ENCODE measurements at regions not wholly inside any gene's neighbourhood (a gene's known extent, or its start where the extent isn't known, plus 50 kb on each side); places are given as distances from the start of the nearest gene placed in this dataset.

DNA sequence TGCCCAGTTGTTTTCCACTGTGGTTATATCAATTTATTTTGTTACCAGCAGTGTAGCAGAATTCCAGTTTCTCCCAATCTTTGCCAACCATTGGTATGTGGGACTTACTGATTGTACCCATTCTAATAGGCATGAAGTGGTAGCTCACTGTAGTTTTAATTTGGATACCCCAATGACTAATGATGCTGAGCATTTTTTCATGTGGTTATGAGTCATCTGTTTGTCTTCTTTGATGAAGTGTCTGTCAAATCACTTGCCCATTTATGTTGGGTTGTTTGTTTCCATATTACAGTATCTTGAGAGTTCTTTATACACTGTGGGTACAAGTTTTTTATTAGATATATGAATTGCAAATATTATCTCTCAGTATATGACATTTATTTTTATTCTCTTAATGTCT lies 644.3 kb downstream of the NR2F2 start:
- TF ChIP-seq, protein P1, sequence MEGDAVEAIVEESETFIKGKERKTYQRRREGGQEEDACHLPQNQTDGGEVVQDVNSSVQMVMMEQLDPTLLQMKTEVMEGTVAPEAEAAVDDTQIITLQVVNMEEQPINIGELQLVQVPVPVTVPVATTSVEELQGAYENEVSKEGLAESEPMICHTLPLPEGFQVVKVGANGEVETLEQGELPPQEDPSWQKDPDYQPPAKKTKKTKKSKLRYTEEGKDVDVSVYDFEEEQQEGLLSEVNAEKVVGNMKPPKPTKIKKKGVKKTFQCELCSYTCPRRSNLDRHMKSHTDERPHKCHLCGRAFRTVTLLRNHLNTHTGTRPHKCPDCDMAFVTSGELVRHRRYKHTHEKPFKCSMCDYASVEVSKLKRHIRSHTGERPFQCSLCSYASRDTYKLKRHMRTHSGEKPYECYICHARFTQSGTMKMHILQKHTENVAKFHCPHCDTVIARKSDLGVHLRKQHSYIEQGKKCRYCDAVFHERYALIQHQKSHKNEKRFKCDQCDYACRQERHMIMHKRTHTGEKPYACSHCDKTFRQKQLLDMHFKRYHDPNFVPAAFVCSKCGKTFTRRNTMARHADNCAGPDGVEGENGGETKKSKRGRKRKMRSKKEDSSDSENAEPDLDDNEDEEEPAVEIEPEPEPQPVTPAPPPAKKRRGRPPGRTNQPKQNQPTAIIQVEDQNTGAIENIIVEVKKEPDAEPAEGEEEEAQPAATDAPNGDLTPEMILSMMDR (IDR thresholded peaks at IDR 0.05) = no peak
- TF ChIP-seq POLR2A (IDR thresholded peaks at IDR 0.05) = no peak

All from heart left ventricle (tissue), 13 donors.